Trophoblast cell (in vitro differentiated cells and primary cell): ENCODE measurements at regions not wholly inside any gene's neighbourhood (a gene's known extent, or its start where the extent isn't known, plus 50 kb on each side); places are given as distances from the start of the nearest gene placed in this dataset.

Source experiments
- DNase-seq, 2 donors: peaks; one replicate each; pipeline ENCODE4 v3.0.0-alpha.2; 2016
- H2AFZ ChIP-seq: 2 replicates; pipeline ENCODE4 v1.6.1; 2013; ENCODE audit warnings: low read length, moderate library complexity, mild to moderate bottlenecking; ENCODE audit not compliant: insufficient read depth, poor library complexity
- H2AK5ac ChIP-seq: 2 replicates; pipeline ENCODE4 v1.6.1; 2013; ENCODE audit warnings: mild to moderate bottlenecking, low read length
- H2BK120ac ChIP-seq: 2 replicates; pipeline ENCODE4 v1.6.1; 2013; ENCODE audit warnings: low read length, mild to moderate bottlenecking, moderate library complexity; ENCODE audit not compliant: insufficient read depth, poor library complexity
- H2BK12ac ChIP-seq: 2 replicates; pipeline ENCODE4 v1.6.1; 2013; ENCODE audit warnings: mild to moderate bottlenecking, low read length, moderate library complexity
- H2BK5ac ChIP-seq: 2 replicates; pipeline ENCODE4 v1.6.1; 2013; ENCODE audit warnings: low read length, low read depth, moderate library complexity, mild to moderate bottlenecking; ENCODE audit not compliant: poor library complexity
- H3K14ac ChIP-seq: 2 replicates; pipeline ENCODE4 v1.6.1; 2013; ENCODE audit warnings: mild to moderate bottlenecking, low read length
- H3K18ac ChIP-seq: 2 replicates; pipeline ENCODE4 v1.6.1; 2013; ENCODE audit warnings: mild to moderate bottlenecking, low read length
- H3K23ac ChIP-seq: 2 replicates; pipeline ENCODE4 v1.6.1; 2013; ENCODE audit warnings: low read length
- H3K27ac ChIP-seq: 2 replicates; pipeline ENCODE4 v1.5.1; 2013; ENCODE audit warnings: low read depth, mild to moderate bottlenecking, inconsistent platforms, low read length, moderate library complexity
- H3K27me3 ChIP-seq: 2 replicates; pipeline ENCODE4 v1.6.1; 2013; ENCODE audit warnings: inconsistent platforms, mild to moderate bottlenecking, low read length, moderate library complexity; ENCODE audit not compliant: insufficient read depth
- H3K36me3 ChIP-seq, 2 experiments: 1 replicate in 1 of 2; 2 replicates in 1 of 2; pipeline ENCODE4 v1.6.1; 2013; ENCODE audit warnings: low read length in 2 of 2, mild to moderate bottlenecking in 2 of 2, moderate library complexity in 1 of 2; ENCODE audit not compliant: insufficient read depth in 2 of 2, control insufficient read depth in 1 of 2
- H3K4ac ChIP-seq: 2 replicates; pipeline ENCODE4 v1.6.1; 2013; ENCODE audit warnings: low read depth, mild to moderate bottlenecking, low read length, moderate library complexity
- H3K4me1 ChIP-seq, 2 experiments: 1 replicate in 1 of 2; 2 replicates in 1 of 2; pipeline ENCODE4 v1.6.1; 2013; ENCODE audit warnings: low read length in 2 of 2, mild to moderate bottlenecking in 2 of 2, moderate library complexity in 1 of 2; ENCODE audit not compliant: insufficient read depth in 2 of 2, control insufficient read depth in 1 of 2
- H3K4me2 ChIP-seq: 2 replicates; pipeline ENCODE4 v1.6.1; 2013; ENCODE audit warnings: inconsistent platforms, mild to moderate bottlenecking, low read length, moderate library complexity
- H3K4me3 ChIP-seq: 2 replicates; pipeline ENCODE4 v1.5.1; 2013; ENCODE audit warnings: mild to moderate bottlenecking, low read depth, low read length, inconsistent platforms
- H3K79me1 ChIP-seq: one replicate; pipeline ENCODE4 v1.6.1; 2013; ENCODE audit warnings: low read length
- H3K79me2 ChIP-seq: 2 replicates; pipeline ENCODE4 v1.6.1; 2013; ENCODE audit warnings: low read length, mild to moderate bottlenecking; ENCODE audit not compliant: control insufficient read depth, insufficient read depth, poor library complexity
- H3K9ac ChIP-seq: 2 replicates; pipeline ENCODE4 v1.6.1; 2013; ENCODE audit warnings: mild to moderate bottlenecking, low read length
- H3K9me3 ChIP-seq: 2 replicates; pipeline ENCODE4 v1.6.1; 2013; ENCODE audit warnings: low read depth, mild to moderate bottlenecking, control low read depth, inconsistent platforms, low read length; ENCODE audit not compliant: insufficient read depth
- H4K12ac ChIP-seq: 2 replicates; pipeline ENCODE4 v1.6.1; 2013; ENCODE audit warnings: low read depth, mild to moderate bottlenecking, low read length, moderate library complexity
- H4K8ac ChIP-seq: 2 replicates; pipeline ENCODE4 v1.6.1; 2013; ENCODE audit warnings: low read depth, mild to moderate bottlenecking, low read length, moderate library complexity
- H4K91ac ChIP-seq: one replicate; pipeline ENCODE4 v1.6.1; 2013; ENCODE audit warnings: low read depth, mild to moderate bottlenecking, low read length, moderate library complexity
- WGBS: extraction: QIAGEN DNeasy Blood & Tissue Kit; methylation state at CpG from one replicate; pipeline ENCODE4 v1.1.7; 2013; ENCODE audit warnings: missing lambda C conversion rate; ENCODE audit not compliant: insufficient read length, insufficient coverage; ENCODE audit errors: extremely low coverage; 5-methylcytosine and 5-hydroxymethylcytosine counted together

DNA sequence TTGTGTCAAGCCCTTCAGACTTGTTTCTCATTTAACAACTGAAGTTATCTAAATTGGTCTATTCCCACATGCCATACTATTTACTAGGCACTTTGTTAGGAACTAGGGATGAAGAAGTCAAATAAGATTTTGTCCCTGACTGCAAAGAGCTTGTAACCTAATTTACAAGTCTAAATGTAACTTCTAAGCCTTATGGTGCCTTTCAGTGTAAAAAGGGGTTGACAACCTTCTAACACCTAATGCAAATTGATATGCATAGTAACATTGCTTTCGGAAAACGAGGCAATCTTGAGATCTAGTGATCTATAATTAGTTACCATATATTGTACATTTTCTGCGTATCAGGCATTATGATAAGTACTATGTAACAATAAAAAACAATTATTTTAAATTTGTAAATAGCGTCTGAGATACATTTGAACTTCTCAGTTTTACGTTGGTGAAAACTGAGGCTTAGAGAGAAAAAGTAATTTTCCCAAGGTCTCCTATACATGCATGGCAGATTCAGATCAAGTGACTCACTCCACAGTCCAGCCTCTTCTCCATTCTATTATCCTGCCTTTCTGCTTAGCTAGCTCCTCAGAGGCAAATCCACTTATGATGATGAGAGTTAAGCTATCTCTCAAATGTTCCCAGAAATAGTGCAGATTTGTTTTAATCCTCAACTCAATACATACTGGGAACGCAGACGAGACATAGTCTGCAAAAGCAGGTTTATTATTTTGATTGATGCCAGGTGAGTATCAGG lies 764.9 kb upstream of the SLITRK5 start:
- Histone ChIP-seq H2AFZ (no peak overlapping the region), H3K4me2 (no peak overlapping the region), H3K14ac (no peak overlapping the region), H3K4ac (no peak overlapping the region), H3K36me3 (no peaks in the 10 kb centered on the region), H2BK5ac (no peak overlapping the region), H3K79me1 (no peaks in the 10 kb centered on the region), H3K9me3 (no peaks in the 10 kb centered on the region), H4K8ac (no peak overlapping the region), H3K27me3 (no peaks in the 10 kb centered on the region), H4K12ac (no peak overlapping the region), H3K27ac (no peak overlapping the region), H3K4me1 (peaks cover 0 to 3% of the 10 kb centered on the region in 2 experiments), H2AK5ac (no peak overlapping the region), H3K23ac (no peak overlapping the region), H4K91ac (no peak overlapping the region), H3K9ac (no peak overlapping the region), H2BK12ac (no peak overlapping the region), H3K4me3 (no peak overlapping the region), H3K79me2 (no peaks in the 10 kb centered on the region), H2BK120ac (no peak overlapping the region), H3K18ac (no peak overlapping the region)
- no CpG with 5 or more reads among the region's 7 CpGs for WGBS
- DNase-seq: no peak

DNA sequence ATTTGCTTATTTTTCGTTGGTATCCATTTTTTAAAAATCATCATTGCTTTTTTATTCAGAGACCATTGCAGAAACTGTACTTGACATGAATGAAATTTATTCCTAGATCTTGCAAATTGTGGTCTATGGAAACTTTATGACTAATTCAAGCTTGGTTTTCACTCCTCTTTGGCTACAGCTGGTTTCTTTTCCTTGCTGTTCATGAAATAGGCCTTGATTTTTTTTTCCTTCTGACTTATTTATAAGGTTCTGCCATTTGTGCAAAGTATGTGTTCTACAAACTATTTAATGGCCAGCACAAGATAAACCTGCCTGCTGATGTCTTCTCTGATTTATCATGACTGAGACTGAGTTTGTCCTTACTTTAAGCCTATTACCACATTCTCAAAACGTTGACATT lies 764.0 kb upstream of the SLITRK5 start:
- no peak overlapping the region for H3K23ac ChIP-seq
- H3K14ac ChIP-seq: no peak overlapping the region
- no peaks in the 10 kb centered on the region for H3K79me2 ChIP-seq
- H2BK5ac ChIP-seq: no peak overlapping the region
- H3K4me1 ChIP-seq: peaks cover 0 to 3% of the 10 kb centered on the region in 2 experiments
- no peak overlapping the region for H4K12ac ChIP-seq
- no peak overlapping the region for H2BK120ac ChIP-seq
- no peak for DNase-seq
- H3K36me3 ChIP-seq: no peaks in the 10 kb centered on the region
- H3K9ac ChIP-seq: no peak overlapping the region
- H3K4me2 ChIP-seq: no peak overlapping the region
- no CpG with 5 or more reads among the region's 2 CpGs for WGBS
- H3K4me3 ChIP-seq: no peak overlapping the region
- no peak overlapping the region for H4K91ac ChIP-seq
- H3K27me3 ChIP-seq: no peaks in the 10 kb centered on the region
- no peak overlapping the region for H2BK12ac ChIP-seq
- H3K4ac ChIP-seq: no peak overlapping the region
- no peak overlapping the region for H3K27ac ChIP-seq
- no peak overlapping the region for H2AFZ ChIP-seq
- H3K79me1 ChIP-seq: no peaks in the 10 kb centered on the region
- H4K8ac ChIP-seq: no peak overlapping the region
- H3K9me3 ChIP-seq: no peaks in the 10 kb centered on the region
- H3K18ac ChIP-seq: no peak overlapping the region
- no peak overlapping the region for H2AK5ac ChIP-seq

DNA sequence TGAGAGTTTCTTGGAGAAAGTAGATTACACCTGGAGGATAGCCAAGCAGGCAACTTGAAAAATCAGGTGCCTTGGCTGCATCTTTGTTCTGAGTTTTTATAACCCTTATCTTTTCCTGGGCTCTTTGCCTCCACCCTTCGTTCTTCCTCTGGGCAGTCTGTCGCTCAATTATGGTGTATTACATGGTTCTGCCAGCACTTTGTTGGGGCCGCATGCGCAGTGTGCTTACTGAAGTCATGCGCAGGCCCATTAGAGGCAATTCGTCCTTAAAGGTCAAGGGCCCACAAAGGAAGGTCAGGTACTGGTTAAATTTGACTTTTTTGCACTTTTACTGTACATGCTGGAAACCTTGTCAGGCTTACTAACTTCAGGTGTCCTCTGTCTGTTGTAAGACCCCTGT lies 761.9 kb upstream of the SLITRK5 start:
- H2BK5ac ChIP-seq: no peak overlapping the region

DNA sequence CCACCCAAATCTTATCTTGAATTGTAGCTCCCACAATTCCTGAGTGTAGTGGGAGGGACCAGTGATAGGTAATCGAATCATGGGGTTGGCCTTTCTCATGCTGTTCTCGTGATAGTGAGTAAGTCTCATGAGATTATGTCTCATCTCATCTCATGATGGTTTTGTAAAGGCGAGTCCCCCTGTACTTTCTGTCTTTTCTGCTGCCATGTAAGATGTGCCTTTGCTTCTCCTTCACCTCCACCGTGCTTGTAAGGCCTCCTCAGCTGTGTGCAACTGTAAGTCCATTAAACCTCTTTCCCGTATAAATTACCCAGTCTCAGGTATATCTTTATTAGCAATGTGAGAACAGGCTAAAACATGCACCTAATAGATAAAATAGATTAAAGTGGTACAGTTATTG lies 756.4 kb upstream of the SLITRK5 start:
- Histone ChIP-seq H3K27ac (no peak overlapping the region), H3K23ac (no peak overlapping the region), H3K4me1 (no peaks in the 10 kb centered on the region), H4K12ac (no peak overlapping the region), H3K9ac (no peak overlapping the region), H3K9me3 (peaks cover 1% of the 10 kb centered on the region), H3K36me3 (no peaks in the 10 kb centered on the region), H3K14ac (no peak overlapping the region), H3K79me1 (no peaks in the 10 kb centered on the region), H2BK120ac (no peak overlapping the region), H3K4me3 (no peak overlapping the region), H2BK12ac (no peak overlapping the region), H3K27me3 (no peaks in the 10 kb centered on the region), H4K91ac (no peak overlapping the region), H3K4ac (no peak overlapping the region), H2AK5ac (no peak overlapping the region), H3K4me2 (no peak overlapping the region), H2BK5ac (no peak overlapping the region), H3K18ac (no peak overlapping the region), H4K8ac (no peak overlapping the region), H3K79me2 (no peaks in the 10 kb centered on the region), H2AFZ (no peak overlapping the region)
- WGBS: no CpG with 5 or more reads among the region's 5 CpGs
- no peak for DNase-seq

More for the DNA sequence above, 761.9 kb upstream of the SLITRK5 start:
- no peaks in the 10 kb centered on the region for H3K79me1 ChIP-seq
- DNase-seq: no peak
- no peak overlapping the region for H2AFZ ChIP-seq
- H3K4me2 ChIP-seq: no peak overlapping the region
- no peak overlapping the region for H3K4me3 ChIP-seq
- H3K23ac ChIP-seq: no peak overlapping the region
- WGBS: no CpG with 5 or more reads among the region's 6 CpGs
- H2BK12ac ChIP-seq: no peak overlapping the region
- H4K12ac ChIP-seq: no peak overlapping the region
- no peaks in the 10 kb centered on the region for H3K79me2 ChIP-seq
- H3K27me3 ChIP-seq: no peaks in the 10 kb centered on the region
- no peak overlapping the region for H2BK120ac ChIP-seq
- H3K36me3 ChIP-seq: no peaks in the 10 kb centered on the region
- H3K4me1 ChIP-seq: peaks cover 0 to 3% of the 10 kb centered on the region in 2 experiments
- H3K27ac ChIP-seq: no peak overlapping the region
- no peaks in the 10 kb centered on the region for H3K9me3 ChIP-seq
- no peak overlapping the region for H2AK5ac ChIP-seq
- no peak overlapping the region for H4K8ac ChIP-seq
- H3K4ac ChIP-seq: no peak overlapping the region
- H3K9ac ChIP-seq: no peak overlapping the region
- no peak overlapping the region for H3K14ac ChIP-seq
- no peak overlapping the region for H3K18ac ChIP-seq
- no peak overlapping the region for H4K91ac ChIP-seq
